GM23338 (cell line): ENCODE measurements at regions not wholly inside any gene's neighbourhood (a gene's known extent, or its start where the extent isn't known, plus 50 kb on each side); places are given as distances from the start of the nearest gene placed in this dataset.
"Not testable (repeated sequence)": the region's sequence is repeated elsewhere in the genome, so short reads cannot be mapped to it uniquely, and the experiment has no call there.

ENCODE experiments used
- CREB1 ChIP-seq: fragments of 250-450 bp; sonication (Bioruptor Pico); IDR thresholded peaks from 2 replicates; pipeline ENCODE4 v1.5.0; 2020; ENCODE audit warnings: low read depth, mild to moderate bottlenecking, moderate library complexity
- CTCF ChIP-seq, 2 experiments: fragments of 200-600 bp in 1 of 2; sonication (generic) in 1 of 2; conservative IDR thresholded peaks; 2 replicates each; pipeline versions ENCODE4 v1.5.1 to v1.6.1; 2016 to 2017; ENCODE audit warnings: antibody characterized with exemption in 2 of 2, low read depth in 2 of 2, mild to moderate bottlenecking in 2 of 2, moderate library complexity in 1 of 2
- ETS1 ChIP-seq: IDR thresholded peaks from 2 replicates; pipeline ENCODE4 v1.6.1; 2016; ENCODE audit warnings: antibody characterized with exemption
- EZH2 ChIP-seq: fragments of 200-600 bp; sonication (generic); IDR thresholded peaks from one replicate; pipeline ENCODE4 v1.8.0; 2017; ENCODE audit warnings: antibody characterized with exemption, mild to moderate bottlenecking, low read depth; ENCODE audit not compliant: unreplicated experiment
- EZH2phosphoT487 ChIP-seq: fragments of 200-600 bp; sonication (generic); IDR thresholded peaks from one replicate; pipeline ENCODE4 v1.8.1; 2018; ENCODE audit warnings: antibody characterized with exemption; ENCODE audit not compliant: unreplicated experiment
- POLR2AphosphoS5 ChIP-seq: IDR thresholded peaks from 2 replicates; pipeline ENCODE4 v1.6.1; 2016; ENCODE audit warnings: antibody characterized with exemption, low read depth
- REST ChIP-seq: IDR thresholded peaks from one replicate; pipeline ENCODE4 v1.6.1; 2018; ENCODE audit warnings: antibody characterized with exemption; ENCODE audit not compliant: unreplicated experiment
- ZNF114 ChIP-seq: fragments of 250-450 bp; sonication (Bioruptor Pico); IDR thresholded peaks from 2 replicates; pipeline ENCODE4 v1.5.0; 2020; ENCODE audit warnings: mild to moderate bottlenecking, moderate library complexity
- ZNF331 ChIP-seq: fragments of 250-450 bp; sonication (Bioruptor Pico); IDR thresholded peaks from 2 replicates; pipeline ENCODE4 v1.5.0; 2020; ENCODE audit warnings: low read depth, mild to moderate bottlenecking, moderate library complexity

GRCh38 chrX:121768210-121768609, 720.8 kb downstream of the GLUD2 start:
- TF ChIP-seq CTCF (conservative IDR thresholded peaks at IDR 0.05; ENCODE audit: low read depth in 2 of 2); CREB1; POLR2AphosphoS5; ZNF114 (CRISPR knock-in tag); EZH2; ZNF331; ETS1; EZH2phosphoT487; REST: not testable (repeated sequence)
